HEK293 (cell line): ENCODE measurements at regions not wholly inside any gene's neighbourhood (a gene's known extent, or its start where the extent isn't known, plus 50 kb on each side); places are given as distances from the start of the nearest gene placed in this dataset.

Experiments
- ZNF423 ChIP-seq: fragments of 450-650 bp; formaldehyde crosslinking; IDR thresholded peaks from 2 replicates; pipeline ENCODE4 v1.5.1; 2016; ENCODE audit warnings: missing biosample characterization, missing genetic modification characterization
- ZNF473 ChIP-seq: fragments of 450-650 bp; formaldehyde crosslinking; IDR thresholded peaks from 2 replicates; pipeline ENCODE4 v1.5.1; 2017; ENCODE audit warnings: missing biosample characterization, missing genetic modification characterization
- ZNF544 ChIP-seq: fragments of 450-650 bp; formaldehyde crosslinking; IDR thresholded peaks from 2 replicates; pipeline ENCODE4 v1.5.0; 2017; ENCODE audit warnings: missing biosample characterization, missing genetic modification characterization
- TF ChIP-seq, protein P1 (sequence below): fragments of 450-650 bp; formaldehyde crosslinking; IDR thresholded peaks from 2 replicates; pipeline ENCODE4 v1.5.1; 2016; ENCODE audit warnings: missing biosample characterization, missing genetic modification characterization
- TF ChIP-seq, protein P2 (sequence below): fragments of 450-650 bp; formaldehyde crosslinking; IDR thresholded peaks from 2 replicates; pipeline ENCODE4 v1.5.1; 2016; ENCODE audit warnings: missing biosample characterization, missing genetic modification characterization

DNA sequence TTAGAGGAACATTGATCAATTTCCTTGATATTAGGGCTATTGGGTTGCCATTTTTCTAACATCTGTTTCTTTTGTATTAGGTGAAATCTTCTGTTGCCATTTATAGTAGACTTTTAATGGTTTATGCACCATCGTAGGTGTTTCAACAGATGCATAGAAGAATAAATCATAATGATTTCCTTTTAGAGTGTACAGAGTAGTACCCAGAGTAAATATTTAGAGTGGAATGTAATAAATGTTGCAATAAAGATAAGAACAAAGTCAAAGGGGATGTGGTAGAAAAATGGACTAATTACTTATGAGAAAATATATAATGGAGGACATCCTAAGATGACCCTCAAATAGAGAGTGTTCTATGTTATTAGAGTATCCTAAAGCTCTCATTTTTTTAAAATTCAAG, 643.0 kb upstream of the CITED2 start:
- no peak for TF ChIP-seq ZNF473 (tag by site-specific recombination)
- TF ChIP-seq ZNF544 (tag by site-specific recombination), result no peak
- TF ChIP-seq, protein P1, sequence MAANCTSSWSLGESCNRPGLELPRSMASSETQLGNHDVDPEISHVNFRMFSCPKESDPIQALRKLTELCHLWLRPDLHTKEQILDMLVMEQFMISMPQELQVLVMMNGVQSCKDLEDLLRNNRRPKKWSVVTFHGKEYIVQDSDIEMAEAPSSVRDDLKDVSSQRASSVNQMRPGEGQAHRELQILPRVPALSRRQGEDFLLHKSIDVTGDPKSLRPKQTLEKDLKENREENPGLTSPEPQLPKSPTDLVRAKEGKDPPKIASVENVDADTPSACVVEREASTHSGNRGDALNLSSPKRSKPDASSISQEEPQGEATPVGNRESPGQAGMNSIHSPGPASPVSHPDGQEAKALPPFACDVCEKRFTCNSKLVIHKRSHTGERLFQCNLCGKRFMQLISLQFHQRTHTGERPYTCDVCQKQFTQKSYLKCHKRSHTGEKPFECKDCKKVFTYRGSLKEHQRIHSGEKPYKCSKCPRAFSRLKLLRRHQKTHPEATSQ, result no peak
- TF ChIP-seq, protein P2, sequence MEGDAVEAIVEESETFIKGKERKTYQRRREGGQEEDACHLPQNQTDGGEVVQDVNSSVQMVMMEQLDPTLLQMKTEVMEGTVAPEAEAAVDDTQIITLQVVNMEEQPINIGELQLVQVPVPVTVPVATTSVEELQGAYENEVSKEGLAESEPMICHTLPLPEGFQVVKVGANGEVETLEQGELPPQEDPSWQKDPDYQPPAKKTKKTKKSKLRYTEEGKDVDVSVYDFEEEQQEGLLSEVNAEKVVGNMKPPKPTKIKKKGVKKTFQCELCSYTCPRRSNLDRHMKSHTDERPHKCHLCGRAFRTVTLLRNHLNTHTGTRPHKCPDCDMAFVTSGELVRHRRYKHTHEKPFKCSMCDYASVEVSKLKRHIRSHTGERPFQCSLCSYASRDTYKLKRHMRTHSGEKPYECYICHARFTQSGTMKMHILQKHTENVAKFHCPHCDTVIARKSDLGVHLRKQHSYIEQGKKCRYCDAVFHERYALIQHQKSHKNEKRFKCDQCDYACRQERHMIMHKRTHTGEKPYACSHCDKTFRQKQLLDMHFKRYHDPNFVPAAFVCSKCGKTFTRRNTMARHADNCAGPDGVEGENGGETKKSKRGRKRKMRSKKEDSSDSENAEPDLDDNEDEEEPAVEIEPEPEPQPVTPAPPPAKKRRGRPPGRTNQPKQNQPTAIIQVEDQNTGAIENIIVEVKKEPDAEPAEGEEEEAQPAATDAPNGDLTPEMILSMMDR, result no peak
- TF ChIP-seq ZNF423, result no peak
